HEK293 (cell line): ENCODE measurements at regions not wholly inside any gene's neighbourhood (a gene's known extent, or its start where the extent isn't known, plus 50 kb on each side); places are given as distances from the start of the nearest gene placed in this dataset.

Source experiments
- CTCF ChIA-PET: fragments of 350-600 bp; formaldehyde crosslinking; extraction: SDS; loops from one replicate; lab custom pipeline; 2021; ENCODE audit warnings: antibody characterized with exemption; lab: Yijun Ruan, JAX
- POLR2A ChIA-PET: fragments of 300-600 bp; formaldehyde crosslinking; extraction: SDS; loops from one replicate; lab custom pipeline; 2020; ENCODE audit warnings: antibody characterized with exemption, inconsistent platforms; lab: Yijun Ruan, JAX
- H3K27ac ChIP-seq: fragments of 200-500 bp; sonication (Bioruptor generic); 2 replicates; pipeline ENCODE4 v1.5.1; 2014; ENCODE audit warnings: low read depth, low read length, control low read depth, inconsistent platforms; ENCODE audit errors: extremely low read depth
- H3K36me3 ChIP-seq, 2 experiments: fragments of 200-500 bp in 1 of 2; sonication (Bioruptor generic) in 1 of 2; 1 replicate in 1 of 2; 2 replicates in 1 of 2; pipeline ENCODE4 v1.5.1; 2014 to 2017; ENCODE audit warnings: inconsistent platforms in 2 of 2, low read length in 2 of 2; ENCODE audit not compliant: control insufficient read depth in 2 of 2, insufficient read depth in 1 of 2
- H3K4me1 ChIP-seq: fragments of 200-500 bp; sonication (Bioruptor generic); 2 replicates; pipeline ENCODE4 v1.5.1; 2014; ENCODE audit warnings: mild to moderate bottlenecking, low read length, inconsistent platforms; ENCODE audit not compliant: control insufficient read depth, insufficient read depth
- H3K4me3 ChIP-seq: 2 replicates; pipeline ENCODE4 v1.5.1; 2011; ENCODE audit warnings: low read depth, mild to moderate bottlenecking, control low read depth, low read length, moderate library complexity
- H3K9me3 ChIP-seq: fragments of 200-500 bp; sonication (Bioruptor generic); 2 replicates; pipeline ENCODE4 v1.5.1; 2014; ENCODE audit warnings: low read depth, low read length, inconsistent platforms; ENCODE audit not compliant: control insufficient read depth, insufficient read depth
- BCL11A ChIP-seq: fragments of 450-650 bp; formaldehyde crosslinking; IDR thresholded peaks from 2 replicates; pipeline ENCODE4 v1.5.1; 2016; ENCODE audit warnings: low read depth, missing biosample characterization, missing genetic modification characterization
- GLI2 ChIP-seq: fragments of 450-650 bp; formaldehyde crosslinking; IDR thresholded peaks from 2 replicates; pipeline ENCODE4; 2017; ENCODE audit warnings: missing biosample characterization, missing genetic modification characterization, low read depth, borderline replicate concordance
- HOXD13 ChIP-seq: sonication (generic); formaldehyde crosslinking; IDR thresholded peaks from 2 replicates; pipeline ENCODE4 v1.8.0; 2022; ENCODE audit warnings: missing genetic modification reagents, borderline replicate concordance
- RBAK ChIP-seq: fragments of 450-650 bp; formaldehyde crosslinking; IDR thresholded peaks from 2 replicates; pipeline ENCODE4 v1.5.1; 2016; ENCODE audit warnings: missing biosample characterization, missing genetic modification characterization
- SP7 ChIP-seq: fragments of 450-650 bp; formaldehyde crosslinking; IDR thresholded peaks from 2 replicates; pipeline ENCODE4 v1.5.1; 2016; ENCODE audit warnings: missing biosample characterization, missing genetic modification characterization
- YY1 ChIP-seq: fragments of 450-650 bp; formaldehyde crosslinking; IDR thresholded peaks from 2 replicates; pipeline ENCODE4 v1.5.1; 2018; ENCODE audit warnings: missing biosample characterization, missing genetic modification characterization
- ZBTB20 ChIP-seq: fragments of 450-650 bp; formaldehyde crosslinking; IDR thresholded peaks from 2 replicates; pipeline ENCODE4 v1.5.1; 2016; ENCODE audit warnings: missing biosample characterization, missing genetic modification characterization
- ZNF132 ChIP-seq: fragments of 450-650 bp; formaldehyde crosslinking; IDR thresholded peaks from 2 replicates; pipeline ENCODE4 v1.5.1; 2017; ENCODE audit warnings: missing biosample characterization, missing genetic modification characterization, borderline replicate concordance
- ZNF133 ChIP-seq: fragments of 450-650 bp; formaldehyde crosslinking; IDR thresholded peaks from 2 replicates; pipeline ENCODE4 v1.5.1; 2016; ENCODE audit warnings: missing biosample characterization, missing genetic modification characterization
- ZNF175 ChIP-seq: fragments of 450-650 bp; formaldehyde crosslinking; IDR thresholded peaks from 2 replicates; pipeline ENCODE4 v1.5.1; 2016; ENCODE audit warnings: missing biosample characterization, missing genetic modification characterization
- ZNF223 ChIP-seq: fragments of 450-650 bp; formaldehyde crosslinking; IDR thresholded peaks from 2 replicates; pipeline ENCODE4 v1.5.1; 2016; ENCODE audit warnings: missing biosample characterization, missing genetic modification characterization
- ZNF311 ChIP-seq: fragments of 450-650 bp; formaldehyde crosslinking; IDR thresholded peaks from 2 replicates; pipeline ENCODE4 v1.5.1; 2017; ENCODE audit warnings: missing biosample characterization, missing genetic modification characterization, borderline replicate concordance
- ZNF549 ChIP-seq: fragments of 450-650 bp; IDR thresholded peaks from 2 replicates; pipeline ENCODE4 v1.5.1; 2018; ENCODE audit warnings: missing biosample characterization, missing genetic modification characterization, mild to moderate bottlenecking, inconsistent platforms, moderate library complexity
- ZXDB ChIP-seq: fragments of 450-650 bp; formaldehyde crosslinking; IDR thresholded peaks from 2 replicates; pipeline ENCODE4 v1.5.1; 2016; ENCODE audit warnings: missing biosample characterization, missing genetic modification characterization
- TF ChIP-seq, protein P1 (sequence below): fragments of 450-650 bp; formaldehyde crosslinking; IDR thresholded peaks from 2 replicates; pipeline ENCODE4 v1.5.1; 2016; ENCODE audit warnings: missing biosample characterization, missing genetic modification characterization
- TF ChIP-seq, protein P2 (sequence below): fragments of 450-650 bp; formaldehyde crosslinking; IDR thresholded peaks from 2 replicates; pipeline ENCODE4 v1.5.1; 2016; ENCODE audit warnings: missing biosample characterization, missing genetic modification characterization, low read depth
- TF ChIP-seq, protein P3 (sequence below): fragments of 450-650 bp; formaldehyde crosslinking; IDR thresholded peaks from 2 replicates; pipeline ENCODE4 v1.5.1; 2017; ENCODE audit warnings: missing biosample characterization, missing genetic modification characterization
- TF ChIP-seq, protein P4 (sequence below): fragments of 450-650 bp; formaldehyde crosslinking; IDR thresholded peaks from 2 replicates; pipeline ENCODE4 v1.5.1; 2016; ENCODE audit warnings: missing biosample characterization, missing genetic modification characterization
- TF ChIP-seq, protein P5 (sequence below): fragments of 450-650 bp; formaldehyde crosslinking; IDR thresholded peaks from 2 replicates; pipeline ENCODE4 v1.5.1; 2016; ENCODE audit warnings: missing biosample characterization, missing genetic modification characterization, low read depth
- TF ChIP-seq, protein P6 (sequence below): fragments of 450-650 bp; formaldehyde crosslinking; IDR thresholded peaks from 2 replicates; pipeline ENCODE4 v1.5.1; 2016; ENCODE audit warnings: missing biosample characterization, missing genetic modification characterization
- TF ChIP-seq, protein P7 (sequence below): fragments of 450-650 bp; formaldehyde crosslinking; IDR thresholded peaks from 2 replicates; pipeline ENCODE4 v1.5.1; 2016; ENCODE audit warnings: missing biosample characterization, missing genetic modification characterization, borderline replicate concordance

DNA sequence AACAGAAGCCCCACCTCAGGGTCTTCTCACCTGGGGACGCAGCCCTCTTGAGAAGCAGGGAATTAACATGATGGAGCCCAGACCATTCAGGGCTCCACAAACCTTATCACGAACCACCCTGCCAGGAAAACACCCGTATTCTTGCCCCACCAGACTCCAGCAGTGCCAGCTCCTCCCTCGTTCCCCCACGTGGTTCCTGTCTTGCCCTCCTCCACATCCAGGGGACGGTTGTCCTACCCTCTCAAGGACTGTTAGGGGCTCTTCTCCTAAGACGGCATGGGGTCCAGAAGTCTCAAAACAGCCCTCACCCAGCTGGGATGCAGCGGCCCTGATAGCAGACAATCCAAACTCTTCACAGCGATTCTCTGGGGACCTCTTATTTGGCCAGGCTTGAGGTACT is 372.2 kb upstream of the HS6ST1 start (continued):
- TF ChIP-seq, protein P1, sequence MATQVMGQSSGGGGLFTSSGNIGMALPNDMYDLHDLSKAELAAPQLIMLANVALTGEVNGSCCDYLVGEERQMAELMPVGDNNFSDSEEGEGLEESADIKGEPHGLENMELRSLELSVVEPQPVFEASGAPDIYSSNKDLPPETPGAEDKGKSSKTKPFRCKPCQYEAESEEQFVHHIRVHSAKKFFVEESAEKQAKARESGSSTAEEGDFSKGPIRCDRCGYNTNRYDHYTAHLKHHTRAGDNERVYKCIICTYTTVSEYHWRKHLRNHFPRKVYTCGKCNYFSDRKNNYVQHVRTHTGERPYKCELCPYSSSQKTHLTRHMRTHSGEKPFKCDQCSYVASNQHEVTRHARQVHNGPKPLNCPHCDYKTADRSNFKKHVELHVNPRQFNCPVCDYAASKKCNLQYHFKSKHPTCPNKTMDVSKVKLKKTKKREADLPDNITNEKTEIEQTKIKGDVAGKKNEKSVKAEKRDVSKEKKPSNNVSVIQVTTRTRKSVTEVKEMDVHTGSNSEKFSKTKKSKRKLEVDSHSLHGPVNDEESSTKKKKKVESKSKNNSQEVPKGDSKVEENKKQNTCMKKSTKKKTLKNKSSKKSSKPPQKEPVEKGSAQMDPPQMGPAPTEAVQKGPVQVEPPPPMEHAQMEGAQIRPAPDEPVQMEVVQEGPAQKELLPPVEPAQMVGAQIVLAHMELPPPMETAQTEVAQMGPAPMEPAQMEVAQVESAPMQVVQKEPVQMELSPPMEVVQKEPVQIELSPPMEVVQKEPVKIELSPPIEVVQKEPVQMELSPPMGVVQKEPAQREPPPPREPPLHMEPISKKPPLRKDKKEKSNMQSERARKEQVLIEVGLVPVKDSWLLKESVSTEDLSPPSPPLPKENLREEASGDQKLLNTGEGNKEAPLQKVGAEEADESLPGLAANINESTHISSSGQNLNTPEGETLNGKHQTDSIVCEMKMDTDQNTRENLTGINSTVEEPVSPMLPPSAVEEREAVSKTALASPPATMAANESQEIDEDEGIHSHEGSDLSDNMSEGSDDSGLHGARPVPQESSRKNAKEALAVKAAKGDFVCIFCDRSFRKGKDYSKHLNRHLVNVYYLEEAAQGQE (tag by site-specific recombination): no peak
- TF ChIP-seq ZBTB20 (tag by site-specific recombination): no peak
- no peak for TF ChIP-seq ZNF311 (tag by site-specific recombination)
- no peak for TF ChIP-seq BCL11A
- TF ChIP-seq, protein P2, sequence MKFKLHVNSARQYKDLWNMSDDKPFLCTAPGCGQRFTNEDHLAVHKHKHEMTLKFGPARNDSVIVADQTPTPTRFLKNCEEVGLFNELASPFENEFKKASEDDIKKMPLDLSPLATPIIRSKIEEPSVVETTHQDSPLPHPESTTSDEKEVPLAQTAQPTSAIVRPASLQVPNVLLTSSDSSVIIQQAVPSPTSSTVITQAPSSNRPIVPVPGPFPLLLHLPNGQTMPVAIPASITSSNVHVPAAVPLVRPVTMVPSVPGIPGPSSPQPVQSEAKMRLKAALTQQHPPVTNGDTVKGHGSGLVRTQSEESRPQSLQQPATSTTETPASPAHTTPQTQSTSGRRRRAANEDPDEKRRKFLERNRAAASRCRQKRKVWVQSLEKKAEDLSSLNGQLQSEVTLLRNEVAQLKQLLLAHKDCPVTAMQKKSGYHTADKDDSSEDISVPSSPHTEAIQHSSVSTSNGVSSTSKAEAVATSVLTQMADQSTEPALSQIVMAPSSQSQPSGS (tag by site-specific recombination): no peak
- TF ChIP-seq ZNF549 (tag by site-specific recombination): no peak
- no peak for TF ChIP-seq GLI2 (tag by site-specific recombination)
- TF ChIP-seq, protein P3, sequence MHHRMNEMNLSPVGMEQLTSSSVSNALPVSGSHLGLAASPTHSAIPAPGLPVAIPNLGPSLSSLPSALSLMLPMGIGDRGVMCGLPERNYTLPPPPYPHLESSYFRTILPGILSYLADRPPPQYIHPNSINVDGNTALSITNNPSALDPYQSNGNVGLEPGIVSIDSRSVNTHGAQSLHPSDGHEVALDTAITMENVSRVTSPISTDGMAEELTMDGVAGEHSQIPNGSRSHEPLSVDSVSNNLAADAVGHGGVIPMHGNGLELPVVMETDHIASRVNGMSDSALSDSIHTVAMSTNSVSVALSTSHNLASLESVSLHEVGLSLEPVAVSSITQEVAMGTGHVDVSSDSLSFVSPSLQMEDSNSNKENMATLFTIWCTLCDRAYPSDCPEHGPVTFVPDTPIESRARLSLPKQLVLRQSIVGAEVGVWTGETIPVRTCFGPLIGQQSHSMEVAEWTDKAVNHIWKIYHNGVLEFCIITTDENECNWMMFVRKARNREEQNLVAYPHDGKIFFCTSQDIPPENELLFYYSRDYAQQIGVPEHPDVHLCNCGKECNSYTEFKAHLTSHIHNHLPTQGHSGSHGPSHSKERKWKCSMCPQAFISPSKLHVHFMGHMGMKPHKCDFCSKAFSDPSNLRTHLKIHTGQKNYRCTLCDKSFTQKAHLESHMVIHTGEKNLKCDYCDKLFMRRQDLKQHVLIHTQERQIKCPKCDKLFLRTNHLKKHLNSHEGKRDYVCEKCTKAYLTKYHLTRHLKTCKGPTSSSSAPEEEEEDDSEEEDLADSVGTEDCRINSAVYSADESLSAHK: no peak
- TF ChIP-seq, protein P4, sequence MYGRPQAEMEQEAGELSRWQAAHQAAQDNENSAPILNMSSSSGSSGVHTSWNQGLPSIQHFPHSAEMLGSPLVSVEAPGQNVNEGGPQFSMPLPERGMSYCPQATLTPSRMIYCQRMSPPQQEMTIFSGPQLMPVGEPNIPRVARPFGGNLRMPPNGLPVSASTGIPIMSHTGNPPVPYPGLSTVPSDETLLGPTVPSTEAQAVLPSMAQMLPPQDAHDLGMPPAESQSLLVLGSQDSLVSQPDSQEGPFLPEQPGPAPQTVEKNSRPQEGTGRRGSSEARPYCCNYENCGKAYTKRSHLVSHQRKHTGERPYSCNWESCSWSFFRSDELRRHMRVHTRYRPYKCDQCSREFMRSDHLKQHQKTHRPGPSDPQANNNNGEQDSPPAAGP (tag by site-specific recombination): no peak
- no peak for TF ChIP-seq SP7 (tag by site-specific recombination)
- no peak for TF ChIP-seq ZNF223
- TF ChIP-seq YY1 (tag by site-specific recombination): no peak

DNA sequence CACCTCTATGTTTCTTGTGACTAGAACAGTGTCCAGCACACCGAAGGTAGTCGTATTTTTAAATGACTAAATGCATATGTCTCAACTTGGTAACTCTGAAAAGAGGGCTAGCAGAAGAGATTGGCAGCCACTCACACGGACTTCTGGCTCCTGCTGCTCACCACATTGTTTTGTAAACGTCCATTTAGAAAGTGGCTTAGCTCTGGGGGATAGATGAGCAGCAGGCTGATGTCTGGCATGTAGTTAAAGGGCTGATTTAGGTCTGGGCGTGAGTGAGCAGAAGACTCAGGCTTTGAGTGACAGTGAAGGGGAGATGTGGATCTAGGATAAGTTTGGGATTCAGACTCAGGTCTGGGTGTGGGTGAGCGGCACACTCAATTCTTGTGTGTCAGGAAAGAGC is 372.9 kb upstream of the HS6ST1 start:
- H3K36me3 ChIP-seq: no peaks in the 10 kb centered on the region
- H3K9me3 ChIP-seq: no peaks in the 10 kb centered on the region
- H3K27ac ChIP-seq: no peak overlapping the region
- ChIA-PET CTCF (interaction anchor here (0.6 kb wide), 1 partner anchor 61 kb away, joined by 3 read pairs; no protein-coding TSS in a partner anchor), POLR2A (no interaction called here)
- no peak overlapping the region for H3K4me3 ChIP-seq
- no peaks in the 10 kb centered on the region for H3K4me1 ChIP-seq
- TF ChIP-seq, protein P5, sequence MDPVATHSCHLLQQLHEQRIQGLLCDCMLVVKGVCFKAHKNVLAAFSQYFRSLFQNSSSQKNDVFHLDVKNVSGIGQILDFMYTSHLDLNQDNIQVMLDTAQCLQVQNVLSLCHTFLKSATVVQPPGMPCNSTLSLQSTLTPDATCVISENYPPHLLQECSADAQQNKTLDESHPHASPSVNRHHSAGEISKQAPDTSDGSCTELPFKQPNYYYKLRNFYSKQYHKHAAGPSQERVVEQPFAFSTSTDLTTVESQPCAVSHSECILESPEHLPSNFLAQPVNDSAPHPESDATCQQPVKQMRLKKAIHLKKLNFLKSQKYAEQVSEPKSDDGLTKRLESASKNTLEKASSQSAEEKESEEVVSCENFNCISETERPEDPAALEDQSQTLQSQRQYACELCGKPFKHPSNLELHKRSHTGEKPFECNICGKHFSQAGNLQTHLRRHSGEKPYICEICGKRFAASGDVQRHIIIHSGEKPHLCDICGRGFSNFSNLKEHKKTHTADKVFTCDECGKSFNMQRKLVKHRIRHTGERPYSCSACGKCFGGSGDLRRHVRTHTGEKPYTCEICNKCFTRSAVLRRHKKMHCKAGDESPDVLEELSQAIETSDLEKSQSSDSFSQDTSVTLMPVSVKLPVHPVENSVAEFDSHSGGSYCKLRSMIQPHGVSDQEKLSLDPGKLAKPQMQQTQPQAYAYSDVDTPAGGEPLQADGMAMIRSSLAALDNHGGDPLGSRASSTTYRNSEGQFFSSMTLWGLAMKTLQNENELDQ (tag by site-specific recombination): no peak
- TF ChIP-seq ZXDB: no peak
- TF ChIP-seq ZNF132: no peak
- TF ChIP-seq, protein P6, sequence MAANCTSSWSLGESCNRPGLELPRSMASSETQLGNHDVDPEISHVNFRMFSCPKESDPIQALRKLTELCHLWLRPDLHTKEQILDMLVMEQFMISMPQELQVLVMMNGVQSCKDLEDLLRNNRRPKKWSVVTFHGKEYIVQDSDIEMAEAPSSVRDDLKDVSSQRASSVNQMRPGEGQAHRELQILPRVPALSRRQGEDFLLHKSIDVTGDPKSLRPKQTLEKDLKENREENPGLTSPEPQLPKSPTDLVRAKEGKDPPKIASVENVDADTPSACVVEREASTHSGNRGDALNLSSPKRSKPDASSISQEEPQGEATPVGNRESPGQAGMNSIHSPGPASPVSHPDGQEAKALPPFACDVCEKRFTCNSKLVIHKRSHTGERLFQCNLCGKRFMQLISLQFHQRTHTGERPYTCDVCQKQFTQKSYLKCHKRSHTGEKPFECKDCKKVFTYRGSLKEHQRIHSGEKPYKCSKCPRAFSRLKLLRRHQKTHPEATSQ: no peak
- TF ChIP-seq BCL11A: no peak
- TF ChIP-seq, protein P7, sequence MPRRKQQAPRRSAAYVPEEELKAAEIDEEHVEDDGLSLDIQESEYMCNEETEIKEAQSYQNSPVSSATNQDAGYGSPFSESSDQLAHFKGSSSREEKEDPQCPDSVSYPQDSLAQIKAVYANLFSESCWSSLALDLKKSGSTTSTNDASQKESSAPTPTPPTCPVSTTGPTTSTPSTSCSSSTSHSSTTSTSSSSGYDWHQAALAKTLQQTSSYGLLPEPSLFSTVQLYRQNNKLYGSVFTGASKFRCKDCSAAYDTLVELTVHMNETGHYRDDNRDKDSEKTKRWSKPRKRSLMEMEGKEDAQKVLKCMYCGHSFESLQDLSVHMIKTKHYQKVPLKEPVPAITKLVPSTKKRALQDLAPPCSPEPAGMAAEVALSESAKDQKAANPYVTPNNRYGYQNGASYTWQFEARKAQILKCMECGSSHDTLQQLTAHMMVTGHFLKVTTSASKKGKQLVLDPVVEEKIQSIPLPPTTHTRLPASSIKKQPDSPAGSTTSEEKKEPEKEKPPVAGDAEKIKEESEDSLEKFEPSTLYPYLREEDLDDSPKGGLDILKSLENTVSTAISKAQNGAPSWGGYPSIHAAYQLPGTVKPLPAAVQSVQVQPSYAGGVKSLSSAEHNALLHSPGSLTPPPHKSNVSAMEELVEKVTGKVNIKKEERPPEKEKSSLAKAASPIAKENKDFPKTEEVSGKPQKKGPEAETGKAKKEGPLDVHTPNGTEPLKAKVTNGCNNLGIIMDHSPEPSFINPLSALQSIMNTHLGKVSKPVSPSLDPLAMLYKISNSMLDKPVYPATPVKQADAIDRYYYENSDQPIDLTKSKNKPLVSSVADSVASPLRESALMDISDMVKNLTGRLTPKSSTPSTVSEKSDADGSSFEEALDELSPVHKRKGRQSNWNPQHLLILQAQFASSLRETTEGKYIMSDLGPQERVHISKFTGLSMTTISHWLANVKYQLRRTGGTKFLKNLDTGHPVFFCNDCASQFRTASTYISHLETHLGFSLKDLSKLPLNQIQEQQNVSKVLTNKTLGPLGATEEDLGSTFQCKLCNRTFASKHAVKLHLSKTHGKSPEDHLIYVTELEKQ (tag by site-specific recombination): no peak
- TF ChIP-seq HOXD13 (CRISPR knock-in tag): no peak
- no peak for TF ChIP-seq ZNF175 (tag by site-specific recombination)
- TF ChIP-seq ZNF549 (tag by site-specific recombination): no peak
- no peak for TF ChIP-seq ZNF133 (tag by site-specific recombination)
- no peak for TF ChIP-seq RBAK (tag by site-specific recombination)
